Suprapubic skin (tissue), 4 donors: ENCODE measurements at regions not wholly inside any gene's neighbourhood (a gene's known extent, or its start where the extent isn't known, plus 50 kb on each side); places are given as distances from the start of the nearest gene placed in this dataset.

Experiments used
- CTCF ChIP-seq, 2 donors: fragments of 200-600 bp in 1 of 2; fragments of 450-650 bp in 1 of 2; sonication (generic) in 1 of 2; IDR thresholded peaks; one replicate each; pipeline ENCODE4 v1.5.1; 2016 to 2019; ENCODE audit warnings: antibody characterized with exemption in 2 of 2, mild to moderate bottlenecking in 1 of 2, moderate library complexity in 1 of 2
- EP300 ChIP-seq: sonication (generic); formaldehyde crosslinking; IDR thresholded peaks from one replicate; pipeline ENCODE4 v1.6.1; 2017; ENCODE audit warnings: antibody characterized with exemption
- POLR2A ChIP-seq, 2 donors: fragments of 450-650 bp; IDR thresholded peaks; one replicate each; pipeline ENCODE4 v1.6.1; 2017; ENCODE audit warnings: antibody characterized with exemption in 2 of 2, mild to moderate bottlenecking in 2 of 2, moderate library complexity in 2 of 2
- POLR2AphosphoS5 ChIP-seq, 3 donors: sonication (generic); formaldehyde crosslinking; IDR thresholded peaks; one replicate each; pipeline ENCODE4 v1.6.1; 2017; ENCODE audit warnings: antibody characterized with exemption in 3 of 3

GRCh38 chr5:1730487-1730847 lies 69.2 kb downstream of the MRPL36 start:
- TF ChIP-seq CTCF (IDR thresholded peaks at IDR 0.05) (no peak), POLR2AphosphoS5 (IDR thresholded peaks at IDR 0.05) (no peak), EP300 (no peak), POLR2A (IDR thresholded peaks at IDR 0.05) (no peak)
